Ishikawa (cell line): ENCODE measurements at regions not wholly inside any gene's neighbourhood (a gene's known extent, or its start where the extent isn't known, plus 50 kb on each side); places are given as distances from the start of the nearest gene placed in this dataset.

Experiments
- CEBPB ChIP-seq: IDR thresholded peaks from 2 replicates; pipeline ENCODE4 v1.6.1; 2012
- CREB1 ChIP-seq: IDR thresholded peaks from 2 replicates; pipeline ENCODE4 v1.6.1; 2012; ENCODE audit warnings: low read depth
- EGR1 ChIP-seq: IDR thresholded peaks from 2 replicates; pipeline ENCODE4 v1.6.1; 2012
- EP300 ChIP-seq: IDR thresholded peaks from 2 replicates; pipeline ENCODE4 v1.6.1; 2012; ENCODE audit warnings: borderline replicate concordance
- FOXM1 ChIP-seq: IDR thresholded peaks from 2 replicates; pipeline ENCODE4 v1.6.1; 2012; ENCODE audit warnings: low read depth, borderline replicate concordance
- NFIC ChIP-seq: IDR thresholded peaks from 2 replicates; pipeline ENCODE4 v1.6.1; 2012
- RAD21 ChIP-seq: IDR thresholded peaks from 2 replicates; pipeline ENCODE4 v1.6.1; 2012; ENCODE audit warnings: low read depth
- TAF1 ChIP-seq: IDR thresholded peaks from 2 replicates; pipeline ENCODE4 v1.6.1; 2012; ENCODE audit warnings: low read depth, mild to moderate bottlenecking
- TCF12 ChIP-seq: IDR thresholded peaks from 2 replicates; pipeline ENCODE4 v1.6.1; 2012; ENCODE audit warnings: low read depth
- TEAD4 ChIP-seq: IDR thresholded peaks from 2 replicates; pipeline ENCODE4 v1.6.1; 2012
- YY1 ChIP-seq: IDR thresholded peaks from 2 replicates; pipeline ENCODE4 v1.6.1; 2012; ENCODE audit warnings: low read depth
- ZBTB7A ChIP-seq: IDR thresholded peaks from 2 replicates; pipeline ENCODE4 v1.6.1; 2012; ENCODE audit warnings: low read depth
- TF ChIP-seq, protein P1 (sequence below): IDR thresholded peaks from 2 replicates; pipeline ENCODE4 v1.6.1; 2012
- TF ChIP-seq, protein P2 (sequence below): IDR thresholded peaks from 2 replicates; pipeline ENCODE4 v1.6.1; 2012
- TF ChIP-seq, protein P3 (sequence below): IDR thresholded peaks from 2 replicates; pipeline ENCODE4 v1.6.1; 2012; ENCODE audit warnings: low read depth, mild to moderate bottlenecking

DNA sequence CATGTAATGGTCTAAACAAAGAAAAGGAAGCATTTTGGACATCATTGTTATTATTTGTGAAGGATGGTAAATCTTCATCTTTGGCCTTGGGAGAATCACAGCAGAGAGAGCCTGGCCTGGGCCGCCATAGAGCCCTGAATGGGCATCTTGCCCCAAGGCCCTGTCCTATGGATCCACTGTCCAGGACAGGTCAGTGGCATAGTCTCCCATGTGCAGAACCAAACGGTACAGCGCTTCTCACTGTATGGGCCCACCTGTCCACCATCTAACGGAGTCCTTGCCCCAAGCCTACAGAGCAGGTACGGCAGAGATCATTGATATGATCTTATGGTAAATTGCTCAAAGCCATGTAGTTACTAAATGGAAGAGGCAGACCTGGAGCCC is 185.7 kb downstream of the FOXD2 start:
- TF ChIP-seq NFIC (no peak), CREB1 (no peak), EGR1 (no peak)
- TF ChIP-seq, protein P1, sequence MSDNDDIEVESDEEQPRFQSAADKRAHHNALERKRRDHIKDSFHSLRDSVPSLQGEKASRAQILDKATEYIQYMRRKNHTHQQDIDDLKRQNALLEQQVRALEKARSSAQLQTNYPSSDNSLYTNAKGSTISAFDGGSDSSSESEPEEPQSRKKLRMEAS = no peak

DNA sequence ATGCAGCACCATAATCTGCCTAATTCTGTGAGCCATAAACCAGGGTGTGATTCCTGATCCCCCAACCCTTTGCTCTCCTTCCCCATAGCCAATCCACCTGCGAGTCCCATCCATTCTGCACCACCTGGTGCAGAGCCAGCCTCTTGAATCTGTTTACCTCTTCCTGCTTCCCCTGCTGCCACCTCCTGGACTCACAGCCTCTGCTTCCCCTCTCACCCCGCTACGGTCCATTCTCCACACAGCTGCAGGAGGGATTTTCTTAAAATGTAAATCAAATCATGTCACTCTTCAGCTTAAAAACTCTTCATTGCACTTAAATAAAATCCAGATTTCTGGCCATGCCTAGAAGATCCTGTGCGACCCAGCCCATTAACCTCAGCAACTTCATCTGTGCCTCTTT is 186.7 kb downstream of the FOXD2 start:
- TF ChIP-seq, protein P1 = no peak
- TF ChIP-seq CREB1 (no peak), YY1 (no peak), EP300 (no peak), RAD21 (no peak), EGR1 (no peak), NFIC (no peak), FOXM1 (no peak), TEAD4 (no peak), ZBTB7A (no peak), CEBPB (no peak), TCF12 (no peak)
- TF ChIP-seq, protein P2, sequence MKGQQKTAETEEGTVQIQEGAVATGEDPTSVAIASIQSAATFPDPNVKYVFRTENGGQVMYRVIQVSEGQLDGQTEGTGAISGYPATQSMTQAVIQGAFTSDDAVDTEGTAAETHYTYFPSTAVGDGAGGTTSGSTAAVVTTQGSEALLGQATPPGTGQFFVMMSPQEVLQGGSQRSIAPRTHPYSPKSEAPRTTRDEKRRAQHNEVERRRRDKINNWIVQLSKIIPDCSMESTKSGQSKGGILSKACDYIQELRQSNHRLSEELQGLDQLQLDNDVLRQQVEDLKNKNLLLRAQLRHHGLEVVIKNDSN = no peak
- TF ChIP-seq, protein P3, sequence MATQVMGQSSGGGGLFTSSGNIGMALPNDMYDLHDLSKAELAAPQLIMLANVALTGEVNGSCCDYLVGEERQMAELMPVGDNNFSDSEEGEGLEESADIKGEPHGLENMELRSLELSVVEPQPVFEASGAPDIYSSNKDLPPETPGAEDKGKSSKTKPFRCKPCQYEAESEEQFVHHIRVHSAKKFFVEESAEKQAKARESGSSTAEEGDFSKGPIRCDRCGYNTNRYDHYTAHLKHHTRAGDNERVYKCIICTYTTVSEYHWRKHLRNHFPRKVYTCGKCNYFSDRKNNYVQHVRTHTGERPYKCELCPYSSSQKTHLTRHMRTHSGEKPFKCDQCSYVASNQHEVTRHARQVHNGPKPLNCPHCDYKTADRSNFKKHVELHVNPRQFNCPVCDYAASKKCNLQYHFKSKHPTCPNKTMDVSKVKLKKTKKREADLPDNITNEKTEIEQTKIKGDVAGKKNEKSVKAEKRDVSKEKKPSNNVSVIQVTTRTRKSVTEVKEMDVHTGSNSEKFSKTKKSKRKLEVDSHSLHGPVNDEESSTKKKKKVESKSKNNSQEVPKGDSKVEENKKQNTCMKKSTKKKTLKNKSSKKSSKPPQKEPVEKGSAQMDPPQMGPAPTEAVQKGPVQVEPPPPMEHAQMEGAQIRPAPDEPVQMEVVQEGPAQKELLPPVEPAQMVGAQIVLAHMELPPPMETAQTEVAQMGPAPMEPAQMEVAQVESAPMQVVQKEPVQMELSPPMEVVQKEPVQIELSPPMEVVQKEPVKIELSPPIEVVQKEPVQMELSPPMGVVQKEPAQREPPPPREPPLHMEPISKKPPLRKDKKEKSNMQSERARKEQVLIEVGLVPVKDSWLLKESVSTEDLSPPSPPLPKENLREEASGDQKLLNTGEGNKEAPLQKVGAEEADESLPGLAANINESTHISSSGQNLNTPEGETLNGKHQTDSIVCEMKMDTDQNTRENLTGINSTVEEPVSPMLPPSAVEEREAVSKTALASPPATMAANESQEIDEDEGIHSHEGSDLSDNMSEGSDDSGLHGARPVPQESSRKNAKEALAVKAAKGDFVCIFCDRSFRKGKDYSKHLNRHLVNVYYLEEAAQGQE = no peak

DNA sequence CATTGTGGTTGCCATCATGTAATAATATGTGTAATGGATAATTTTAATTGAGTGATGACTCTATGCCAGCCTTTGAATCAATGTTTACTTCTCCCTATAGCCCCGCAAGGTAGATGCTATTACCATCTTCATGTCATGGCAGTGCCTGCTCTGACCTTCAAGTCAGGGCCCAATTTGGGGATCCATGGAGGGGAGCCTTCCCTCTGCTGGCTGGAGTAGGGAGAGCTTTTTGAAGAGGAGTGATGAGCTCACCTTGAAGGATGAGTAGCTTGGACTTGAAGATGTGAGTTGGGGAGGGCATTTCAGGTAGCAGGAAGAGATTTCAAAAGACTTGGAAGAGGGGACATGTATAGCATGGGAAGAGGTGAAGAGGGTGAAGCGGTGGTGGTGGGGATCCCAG is 189.2 kb downstream of the FOXD2 start:
- TF ChIP-seq TAF1 = no peak
- no peak for TF ChIP-seq RAD21
- no peak for TF ChIP-seq YY1
- no peak for TF ChIP-seq EGR1
- no peak for TF ChIP-seq ZBTB7A
- TF ChIP-seq CREB1 = no peak
- TF ChIP-seq TCF12 = no peak
- TF ChIP-seq, protein P2 = no peak
- no peak for TF ChIP-seq FOXM1
- TF ChIP-seq EP300 = no peak
- TF ChIP-seq, protein P3 = no peak
- TF ChIP-seq TEAD4 = no peak
- TF ChIP-seq, protein P1 = no peak
- no peak for TF ChIP-seq CEBPB
- TF ChIP-seq NFIC = no peak

DNA sequence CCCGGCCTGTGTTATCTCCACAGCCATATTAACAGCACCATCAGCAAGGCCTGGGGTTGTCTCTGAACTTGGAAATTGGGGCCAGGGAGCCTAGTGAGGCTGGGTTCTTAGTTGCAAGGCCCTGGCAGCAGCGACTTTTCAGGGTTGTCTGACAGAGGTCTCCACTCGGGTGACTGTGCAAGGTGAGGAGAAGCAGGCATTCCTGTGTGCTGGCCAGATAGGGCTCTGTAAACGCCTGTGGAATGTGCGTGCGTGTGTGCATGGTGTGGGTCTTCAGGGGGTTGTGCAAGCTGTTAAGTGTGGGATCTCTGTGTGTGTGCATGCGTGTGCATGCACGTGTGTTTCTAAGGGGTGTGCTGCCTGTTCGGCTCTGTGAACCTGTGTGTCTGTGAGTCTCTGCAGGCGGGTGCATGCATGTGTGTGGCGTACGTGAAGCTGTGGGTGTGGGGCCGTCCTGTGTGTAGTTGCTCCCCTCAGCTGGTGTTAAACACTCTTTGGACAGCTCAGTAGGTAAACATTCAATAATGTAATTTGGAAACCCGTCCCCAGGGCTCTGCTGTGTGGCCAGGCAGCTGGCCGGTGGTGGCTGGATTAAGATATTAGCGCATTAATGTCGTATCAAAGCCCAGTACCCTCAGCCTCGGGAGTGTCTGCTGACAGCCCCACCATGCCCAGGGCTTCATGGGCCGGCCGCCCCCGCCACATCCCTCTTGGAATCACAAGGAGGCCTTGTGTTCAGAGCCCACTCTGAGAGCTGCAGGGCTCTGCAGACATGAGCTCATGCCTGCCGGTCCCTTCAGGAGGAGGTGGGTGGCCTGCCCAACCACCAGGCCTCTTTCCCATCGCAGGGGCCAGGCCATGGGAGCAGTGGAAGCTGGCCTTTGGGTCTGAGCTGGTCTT is 189.9 kb downstream of the FOXD2 start:
- TF ChIP-seq, protein P3 = no peak
- TF ChIP-seq ZBTB7A (no peak), YY1 (no peak), TEAD4 (no peak), EGR1 (no peak), TCF12 (no peak), TAF1 (no peak), NFIC (no peak), EP300 (no peak), FOXM1 (no peak), CREB1 (no peak), RAD21 (no peak), CEBPB (no peak)
- TF ChIP-seq, protein P1 = no peak
- TF ChIP-seq, protein P2 = no peak
